B cell (primary cell): ENCODE measurements at regions not wholly inside any gene's neighbourhood (a gene's known extent, or its start where the extent isn't known, plus 50 kb on each side); places are given as distances from the start of the nearest gene placed in this dataset.

Source experiments
- ATAC-seq: fragments of 200-7000 bp; cut with Tn5 transposase; one replicate; pipeline ENCODE4 v1.10.0; 2021; ENCODE audit warnings: low read depth, mild to moderate bottlenecking, moderate number of reproducible peaks, moderate library complexity
- CTCF ChIA-PET: fragments of 350-600 bp; sonication (Branson Sonifier 250); formaldehyde crosslinking; loops from one replicate; lab custom pipeline; 2021; ENCODE audit warnings: antibody characterized with exemption, inconsistent platforms; lab: Charles Lee
- POLR2A ChIA-PET: fragments of 350-600 bp; sonication (Branson Sonifier 250); formaldehyde crosslinking; loops from one replicate; lab custom pipeline; 2021; ENCODE audit warnings: antibody characterized with exemption; lab: Charles Lee
- DNase-seq: peaks from one replicate; pipeline ENCODE4 v3.0.0; 2013
- H2AFZ ChIP-seq: 2 replicates; pipeline ENCODE4 v1.6.1; 2012; ENCODE audit warnings: mild to moderate bottlenecking, low read depth, low read length; ENCODE audit not compliant: insufficient read depth, poor library complexity, severe bottlenecking
- H3K27ac ChIP-seq, 2 donors: 1 replicate in 1 of 2; 2 replicates in 1 of 2; pipeline ENCODE4 v1.5.1; 2012 to 2013; ENCODE audit warnings: low read length in 2 of 2, mild to moderate bottlenecking in 2 of 2, moderate library complexity in 1 of 2
- H3K27me3 ChIP-seq, 4 experiments: fragments of 200-600 bp in 1 of 4; sonication (generic) in 1 of 4; replicated peaks in 1 of 4; 1 replicate in 2 of 4; 2 replicates in 2 of 4; pipeline versions ENCODE4 v1.6.1 to v1.7.0; 2013 to 2016; ENCODE audit warnings: low read length in 3 of 4, mild to moderate bottlenecking in 2 of 4, mixed read lengths in 1 of 4, moderate library complexity in 1 of 4; ENCODE audit not compliant: insufficient read depth in 4 of 4, control insufficient read depth in 3 of 4; ENCODE audit errors: control extremely low read depth in 1 of 4
- H3K36me3 ChIP-seq, 2 experiments: replicated peaks in 1 of 2; 1 replicate in 1 of 2; 2 replicates in 1 of 2; pipeline versions ENCODE4 v1.6.1 to v1.7.1; 2013; ENCODE audit warnings: low read length in 1 of 2; ENCODE audit not compliant: insufficient read depth in 2 of 2, control insufficient read depth in 1 of 2; ENCODE audit errors: control extremely low read depth in 1 of 2, extremely low read depth in 1 of 2
- H3K4me1 ChIP-seq, 2 donors: fragments of 200-600 bp in 1 of 2; sonication (generic) in 1 of 2; 1 replicate in 1 of 2; 2 replicates in 1 of 2; pipeline versions ENCODE4 v1.5.1 to v1.6.1; 2013 to 2017; ENCODE audit warnings: low read length in 2 of 2; ENCODE audit not compliant: control insufficient read depth in 2 of 2, insufficient read depth in 2 of 2
- H3K4me2 ChIP-seq: replicated peaks from 2 replicates; pipeline ENCODE3; 2012; ENCODE audit warnings: mild to moderate bottlenecking, low read depth, low read length; ENCODE audit not compliant: poor library complexity, severe bottlenecking
- H3K4me3 ChIP-seq, 5 experiments: fragments of 200-600 bp in 1 of 5; sonication (generic) in 1 of 5; 1 replicate in 3 of 5; 2 replicates in 2 of 5; pipeline versions ENCODE4 v1.5.1 to v1.7.0; 2011 to 2016; ENCODE audit warnings: low read length in 4 of 5, mild to moderate bottlenecking in 4 of 5, low read depth in 2 of 5, control low read depth in 1 of 5, moderate library complexity in 1 of 5; ENCODE audit not compliant: insufficient read depth in 1 of 5; ENCODE audit errors: control extremely low read depth in 1 of 5, extremely low read depth in 1 of 5
- H3K79me2 ChIP-seq: fragments of 200-600 bp; sonication (generic); one replicate; pipeline ENCODE4 v1.6.0; 2016; ENCODE audit warnings: low read length; ENCODE audit not compliant: control insufficient read depth, insufficient read depth
- H3K9ac ChIP-seq: fragments of 200-600 bp; sonication (generic); 2 replicates; pipeline ENCODE4 v1.6.1; 2017; ENCODE audit warnings: mild to moderate bottlenecking, low read length, moderate library complexity
- H3K9me3 ChIP-seq, 3 donors: one replicate each; pipeline versions ENCODE4 v1.6.1 to v1.7.1; 2013; ENCODE audit warnings: low read length in 2 of 3; ENCODE audit not compliant: control insufficient read depth in 2 of 3, insufficient read depth in 1 of 3; ENCODE audit errors: control extremely low read depth in 1 of 3
- H4K20me1 ChIP-seq: 2 replicates; pipeline ENCODE4 v1.6.0; 2012; ENCODE audit warnings: mild to moderate bottlenecking, low read length; ENCODE audit not compliant: insufficient read depth, control insufficient read depth, poor library complexity, severe bottlenecking
- H3K27ac Mint-ChIP-seq: one replicate; pipeline ENCODE4 v1.8.0; 2021; ENCODE audit warnings: mixed read lengths
- H3K27me3 Mint-ChIP-seq: one replicate; pipeline ENCODE4 v1.8.0; 2021; ENCODE audit warnings: mixed read lengths
- H3K4me1 Mint-ChIP-seq: one replicate; pipeline ENCODE4 v1.8.0; 2021; ENCODE audit warnings: mixed read lengths
- H3K4me3 Mint-ChIP-seq: one replicate; pipeline ENCODE4 v1.8.0; 2021; ENCODE audit warnings: mixed read lengths
- H3K9me3 Mint-ChIP-seq: one replicate; pipeline ENCODE4 v1.8.0; 2022; ENCODE audit warnings: mixed read lengths; ENCODE audit not compliant: insufficient read depth
- CTCF ChIP-seq: fragments of 200-600 bp; IDR thresholded peaks from one replicate; pipeline ENCODE4 v1.8.0; 2022; ENCODE audit warnings: antibody characterized with exemption, mild to moderate bottlenecking
- EZH2 ChIP-seq: IDR thresholded peaks from 2 replicates; pipeline ENCODE4 v1.6.1; 2012; ENCODE audit warnings: borderline replicate concordance, low read depth, mild to moderate bottlenecking, moderate library complexity, low read length; ENCODE audit not compliant: insufficient read depth, poor library complexity, severe bottlenecking
- WGBS: methylation state at CpG from one replicate; pipeline ENCODE4 v1.1.5; 2013; ENCODE audit warnings: missing lambda C conversion rate; ENCODE audit not compliant: insufficient coverage; 5-methylcytosine and 5-hydroxymethylcytosine counted together
- intact Hi-C: fragments of 100-400 bp; cut with micrococcal nuclease; formaldehyde crosslinking; loops from one replicate; pipeline ENCODE4 v1.10.0; 2022

DNA sequence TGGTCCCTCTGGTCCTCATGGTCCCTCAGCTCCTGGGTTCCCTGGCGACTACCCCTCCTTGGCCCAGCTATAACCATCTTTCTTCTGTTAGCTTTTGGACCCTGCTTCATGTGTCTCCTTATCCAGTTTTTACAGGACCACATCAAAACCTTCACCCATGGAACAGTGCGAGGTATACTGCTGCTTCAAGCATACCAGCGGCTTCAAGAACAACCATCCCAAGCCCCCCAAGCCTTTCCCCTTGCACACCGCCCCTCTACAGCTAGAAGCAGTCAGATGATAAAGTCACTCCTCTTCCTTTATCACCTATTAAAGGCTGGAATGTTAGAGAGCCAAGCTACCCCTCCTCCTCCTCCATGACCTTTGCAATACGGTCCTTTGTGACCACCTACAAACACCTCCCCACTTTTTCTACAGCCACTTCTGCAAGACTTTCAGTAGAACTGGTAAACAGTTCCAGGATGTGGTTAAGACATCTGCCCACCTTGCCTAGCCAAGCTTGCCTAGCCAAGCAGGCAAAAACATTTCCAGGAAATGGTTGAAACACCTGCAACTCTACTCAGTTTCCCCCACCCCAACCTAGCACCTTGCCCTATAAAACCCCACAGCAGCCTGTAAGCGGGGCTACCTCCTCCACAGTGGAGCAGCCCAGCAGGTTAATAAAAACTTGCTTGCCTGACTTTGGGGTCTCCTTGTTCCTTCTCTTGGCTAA lies 125.7 kb downstream of the ZC4H2 start:
- Mint-ChIP-seq H3K9me3 (peaks cover 7% of the 10 kb centered on the region), H3K27me3 (no peaks in the 10 kb centered on the region), H3K27ac (peak overlapping the region; percentile 86), H3K4me3 (peak overlapping the region; percentile 52), H3K4me1 (peaks cover 14% of the 10 kb centered on the region)
- intact Hi-C loops, result no loop called here
- H3K4me3 ChIP-seq, result peak overlapping the region in 1 of 5 experiments; percentile 30
- ChIA-PET CTCF (no interaction called here), POLR2A (interaction anchor here (0.9 kb wide), 1 partner anchor 8 kb away, joined by 3 read pairs; no protein-coding TSS in a partner anchor)
- H3K4me1 ChIP-seq, result peaks cover 25 to 26% of the 10 kb centered on the region in 2 donors
- no peaks in the 10 kb centered on the region for H3K79me2 ChIP-seq
- H4K20me1 ChIP-seq, result no peaks in the 10 kb centered on the region
- no peak overlapping the region for H3K9ac ChIP-seq
- H3K4me2 ChIP-seq, result peak overlapping the region; percentile 36
- H3K9me3 ChIP-seq, result peaks cover 0 to 56% (median 44%) of the 10 kb centered on the region in 3 donors
- H3K27me3 ChIP-seq, result no peaks in the 10 kb centered on the region
- H3K27ac ChIP-seq, result peak overlapping the region; percentile 33 to 69
- no peak for TF ChIP-seq CTCF
- TF ChIP-seq EZH2, result no peak
- peak overlapping the region; percentile 11 for H2AFZ ChIP-seq
- DNase-seq (no peak), ATAC-seq (peak; percentile 47)
- 100% methylated on average over 1 of the region's 6 CpGs for WGBS
- H3K36me3 ChIP-seq, result no peaks in the 10 kb centered on the region

GRCh38 chrX:64843224-64843623 lies 133.0 kb downstream of the ZC4H2 start:
- Histone ChIP-seq H3K9ac (peak overlapping the region; percentile 12), H3K36me3 (no peaks in the 10 kb centered on the region), H3K79me2 (no peaks in the 10 kb centered on the region), H3K4me1 (peaks cover 19 to 29% of the 10 kb centered on the region in 2 donors), H2AFZ (no peak overlapping the region), H3K4me2 (peak overlapping the region; percentile 27), H4K20me1 (no peaks in the 10 kb centered on the region), H3K27me3 (no peaks in the 10 kb centered on the region), H3K9me3 (peaks cover 3 to 53% (median 46%) of the 10 kb centered on the region in 3 donors), H3K27ac (peak overlapping the region; percentile 67 to 78), H3K4me3 (peak overlapping the region in 1 of 5 experiments; percentile 19)
- peak overlapping the region; percentile 38 for H3K4me3 Mint-ChIP-seq
- ChIA-PET CTCF (no interaction called here), POLR2A (no interaction called here)
- no peaks in the 10 kb centered on the region for H3K27me3 Mint-ChIP-seq
- peaks cover 31% of the 10 kb centered on the region for H3K4me1 Mint-ChIP-seq
- ATAC-seq (no peak), DNase-seq (no peak)
- TF ChIP-seq CTCF (no peak), EZH2 (no peak)
- intact Hi-C loops, result no loop called here
- no CpG with 5 or more reads among the region's 1 CpG for whole genome bisulfite sequencing
- peaks cover 8% of the 10 kb centered on the region for H3K9me3 Mint-ChIP-seq
- peak overlapping the region; percentile 92 for H3K27ac Mint-ChIP-seq
